Neural crest cell (in vitro differentiated cells): ENCODE measurements at regions not wholly inside any gene's neighbourhood (a gene's known extent, or its start where the extent isn't known, plus 50 kb on each side); places are given as distances from the start of the nearest gene placed in this dataset.

Experiments used
- DNase-seq: peaks from one replicate; pipeline ENCODE4 v3.0.0; 2021; ENCODE audit warnings: low read depth, mixed read lengths, low spot score
- H3K27ac Mint-ChIP-seq: one replicate; pipeline ENCODE4 v1.8.0; 2021; ENCODE audit warnings: mild to moderate bottlenecking, mixed read lengths; ENCODE audit not compliant: unreplicated experiment
- H3K27me3 Mint-ChIP-seq: 2 replicates; pipeline ENCODE4 v1.8.0; 2021; ENCODE audit warnings: low read depth, mild to moderate bottlenecking, mixed read lengths
- H3K36me3 Mint-ChIP-seq: 2 replicates; pipeline ENCODE4 v1.8.0; 2021; ENCODE audit warnings: low read depth, mild to moderate bottlenecking, mixed read lengths
- H3K4me1 Mint-ChIP-seq: 2 replicates; pipeline ENCODE4 v1.8.0; 2021; ENCODE audit warnings: mixed read lengths
- H3K4me3 Mint-ChIP-seq: one replicate; pipeline ENCODE4 v1.8.0; 2021; ENCODE audit warnings: mild to moderate bottlenecking, mixed read lengths
- H3K9me3 Mint-ChIP-seq: 2 replicates; pipeline ENCODE4 v1.8.0; 2021; ENCODE audit warnings: mixed read lengths
- CTCF ChIP-seq: fragments of 200-600 bp; sonication (generic); conservative IDR thresholded peaks from 2 replicates; pipeline ENCODE4 v1.5.0; 2021; ENCODE audit warnings: antibody characterized with exemption, mild to moderate bottlenecking

GRCh38 chr3:151969026-151969642 is 95.7 kb downstream of the SUCNR1 start:
- no peak for TF ChIP-seq CTCF
- Mint-ChIP-seq H3K27me3 (no peaks in the 10 kb centered on the region), H3K36me3 (no peaks in the 10 kb centered on the region), H3K4me1 (no peaks in the 10 kb centered on the region), H3K27ac (no peak overlapping the region), H3K9me3 (peaks cover 9% of the 10 kb centered on the region), H3K4me3 (no peak overlapping the region)
- DNase-seq, result no peak

- Mint-ChIP-seq H3K4me3 (no peak overlapping the region), H3K9me3 (peaks cover 9% of the 10 kb centered on the region), H3K4me1 (no peaks in the 10 kb centered on the region), H3K27ac (no peak overlapping the region), H3K36me3 (no peaks in the 10 kb centered on the region), H3K27me3 (no peaks in the 10 kb centered on the region)
- no peak for DNase-seq
- TF ChIP-seq CTCF, result no peak
Measured at GRCh38 chr3:151971814-151972579, 98.6 kb downstream of the SUCNR1 start.

- H3K27me3 Mint-ChIP-seq, result no peaks in the 10 kb centered on the region
- no peaks in the 10 kb centered on the region for H3K36me3 Mint-ChIP-seq
- H3K4me3 Mint-ChIP-seq, result no peak overlapping the region
- no peak for TF ChIP-seq CTCF
- peaks cover 2% of the 10 kb centered on the region for H3K9me3 Mint-ChIP-seq
- no peak for DNase-seq
- H3K27ac Mint-ChIP-seq, result no peak overlapping the region
- H3K4me1 Mint-ChIP-seq, result no peaks in the 10 kb centered on the region
Measured at GRCh38 chr3:151974067-151974466, 100.6 kb downstream of the SUCNR1 start.

GRCh38 chr3:151976211-151977050 is 103.0 kb downstream of the SUCNR1 start:
- H3K9me3 Mint-ChIP-seq, result peaks cover 2% of the 10 kb centered on the region
- no peak for TF ChIP-seq CTCF
- no peaks in the 10 kb centered on the region for H3K4me1 Mint-ChIP-seq
- H3K27ac Mint-ChIP-seq, result no peak overlapping the region
- H3K36me3 Mint-ChIP-seq, result no peaks in the 10 kb centered on the region
- no peak overlapping the region for H3K4me3 Mint-ChIP-seq
- DNase-seq, result no peak
- no peaks in the 10 kb centered on the region for H3K27me3 Mint-ChIP-seq

- no peaks in the 10 kb centered on the region for H3K36me3 Mint-ChIP-seq
- no peak for DNase-seq
- no peak for TF ChIP-seq CTCF
- H3K4me3 Mint-ChIP-seq, result no peak overlapping the region
- H3K4me1 Mint-ChIP-seq, result no peaks in the 10 kb centered on the region
- H3K9me3 Mint-ChIP-seq, result peaks cover 2% of the 10 kb centered on the region
- H3K27ac Mint-ChIP-seq, result no peak overlapping the region
- no peaks in the 10 kb centered on the region for H3K27me3 Mint-ChIP-seq
Measured at GRCh38 chr3:151979906-151980305, 106.5 kb downstream of the SUCNR1 start.
